ENCODE measurements at regions not wholly inside any gene's neighbourhood (a gene's known extent, or its start where the extent isn't known, plus 50 kb on each side); places are given as distances from the start of the nearest gene placed in this dataset.

DNA sequence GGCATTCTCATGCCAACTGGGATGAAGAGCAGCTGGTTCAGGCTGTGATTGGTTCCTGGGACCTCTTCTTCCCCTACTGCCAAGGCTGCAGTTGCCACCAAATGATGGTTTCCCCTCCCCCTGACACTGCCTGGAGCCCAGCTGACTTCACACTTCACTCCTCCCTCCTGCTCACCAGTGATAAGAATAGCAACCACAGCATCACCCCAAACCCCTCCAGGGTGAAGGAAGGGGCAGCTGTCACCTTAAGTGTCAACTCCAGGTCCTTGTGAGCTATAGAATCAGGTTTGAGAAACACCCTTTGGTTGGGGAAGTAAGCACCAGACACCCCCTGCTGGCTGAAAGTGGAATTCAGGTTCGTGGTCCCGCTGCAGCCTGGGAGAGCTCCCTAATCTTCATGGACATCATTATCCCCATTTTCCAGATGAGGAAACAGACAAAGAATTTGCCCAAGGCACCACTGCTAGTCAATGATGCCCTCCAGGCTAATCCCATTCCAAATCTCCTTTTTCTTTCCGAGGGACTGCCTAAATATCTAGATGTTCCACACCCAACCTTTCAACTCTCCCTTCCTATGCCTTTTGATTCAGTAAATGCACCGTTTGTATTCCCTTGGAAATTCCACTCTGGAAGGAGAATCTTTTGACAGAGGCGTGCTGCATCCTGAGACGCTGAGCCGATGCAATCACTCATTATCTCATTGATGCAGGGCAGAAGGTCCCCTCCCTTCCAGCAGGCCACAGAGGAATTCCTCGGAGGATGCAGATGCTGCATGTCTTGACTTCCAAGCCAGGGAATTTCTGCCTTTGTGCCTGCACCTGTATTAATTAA, 50.6 kb upstream of the UQCRFS1 start:
- TF ChIP-seq, protein P1, sequence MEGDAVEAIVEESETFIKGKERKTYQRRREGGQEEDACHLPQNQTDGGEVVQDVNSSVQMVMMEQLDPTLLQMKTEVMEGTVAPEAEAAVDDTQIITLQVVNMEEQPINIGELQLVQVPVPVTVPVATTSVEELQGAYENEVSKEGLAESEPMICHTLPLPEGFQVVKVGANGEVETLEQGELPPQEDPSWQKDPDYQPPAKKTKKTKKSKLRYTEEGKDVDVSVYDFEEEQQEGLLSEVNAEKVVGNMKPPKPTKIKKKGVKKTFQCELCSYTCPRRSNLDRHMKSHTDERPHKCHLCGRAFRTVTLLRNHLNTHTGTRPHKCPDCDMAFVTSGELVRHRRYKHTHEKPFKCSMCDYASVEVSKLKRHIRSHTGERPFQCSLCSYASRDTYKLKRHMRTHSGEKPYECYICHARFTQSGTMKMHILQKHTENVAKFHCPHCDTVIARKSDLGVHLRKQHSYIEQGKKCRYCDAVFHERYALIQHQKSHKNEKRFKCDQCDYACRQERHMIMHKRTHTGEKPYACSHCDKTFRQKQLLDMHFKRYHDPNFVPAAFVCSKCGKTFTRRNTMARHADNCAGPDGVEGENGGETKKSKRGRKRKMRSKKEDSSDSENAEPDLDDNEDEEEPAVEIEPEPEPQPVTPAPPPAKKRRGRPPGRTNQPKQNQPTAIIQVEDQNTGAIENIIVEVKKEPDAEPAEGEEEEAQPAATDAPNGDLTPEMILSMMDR (IDR thresholded peaks at IDR 0.05): peak; percentile 88
- TF ChIP-seq ZFX (IDR thresholded peaks at IDR 0.05; ENCODE audit: borderline replicate concordance): no peak
- H3K27ac ChIP-seq: no peak overlapping the region

DNA sequence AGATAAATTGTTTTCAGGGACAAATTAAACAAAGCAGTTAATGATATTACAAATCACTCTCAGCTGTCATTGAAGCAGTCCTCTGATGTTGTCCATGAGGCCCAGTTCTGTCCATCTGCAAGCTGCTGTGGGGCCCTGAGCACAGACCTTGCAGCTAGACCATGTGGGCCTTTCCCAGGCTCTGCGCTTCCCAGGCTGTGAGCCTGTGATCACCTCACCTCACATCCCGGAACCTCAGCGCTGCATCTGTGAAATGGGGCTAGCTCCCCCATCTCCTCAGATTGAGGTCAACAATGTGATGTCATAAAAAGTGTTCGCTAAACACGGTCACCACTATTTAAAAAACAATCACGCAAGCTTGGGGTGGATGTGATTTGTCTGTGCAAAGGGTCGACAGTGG, 51.9 kb upstream of the UQCRFS1 start:
- H3K27ac ChIP-seq: no peak overlapping the region
- TF ChIP-seq, protein P1 (IDR thresholded peaks at IDR 0.05): no peak
- TF ChIP-seq ZFX (IDR thresholded peaks at IDR 0.05; ENCODE audit: borderline replicate concordance): no peak

DNA sequence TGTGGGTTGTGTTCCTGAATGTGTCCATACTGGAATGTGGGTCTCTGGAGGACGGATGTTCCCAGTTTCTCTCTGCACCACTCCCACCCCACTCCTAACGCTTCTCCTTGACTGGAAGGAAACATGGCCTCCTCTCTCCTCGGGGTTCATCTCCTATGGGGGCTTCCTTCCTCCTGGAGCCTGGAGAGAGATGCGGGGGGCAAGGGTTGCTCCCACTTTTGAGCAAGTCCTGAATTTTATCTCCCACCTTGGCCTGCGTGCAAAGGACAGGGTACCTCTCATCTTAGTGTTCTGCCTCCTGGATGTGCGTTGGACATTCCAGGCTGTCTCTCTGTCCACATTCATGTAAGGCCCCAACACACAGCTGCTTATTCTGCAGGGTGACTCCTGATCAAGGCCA, 52.5 kb upstream of the UQCRFS1 start:
- TF ChIP-seq, protein P1 (IDR thresholded peaks at IDR 0.05): no peak
- TF ChIP-seq ZFX (IDR thresholded peaks at IDR 0.05; ENCODE audit: borderline replicate concordance): no peak

DNA sequence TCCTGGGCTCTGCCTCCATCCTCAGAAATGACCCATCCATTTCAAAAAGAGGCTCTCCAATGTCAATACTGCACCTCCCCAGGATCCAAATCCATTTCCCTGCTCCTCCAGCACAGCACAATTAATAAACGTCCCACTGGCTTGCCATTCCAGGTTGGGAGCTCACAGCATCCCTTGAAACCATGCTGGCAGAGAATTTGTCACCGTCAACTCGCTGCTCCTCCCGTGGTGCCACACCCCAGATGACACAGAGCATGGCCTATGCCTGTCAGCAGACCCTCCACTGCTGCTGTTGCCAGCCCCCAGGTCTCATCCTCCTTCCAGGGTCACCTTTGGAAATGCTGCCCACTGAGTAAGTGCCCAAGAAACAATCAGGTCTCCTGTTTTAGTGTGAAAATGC, 53.0 kb upstream of the UQCRFS1 start:
- TF ChIP-seq ZFX (IDR thresholded peaks at IDR 0.05; ENCODE audit: borderline replicate concordance): no peak
- TF ChIP-seq, protein P1 (IDR thresholded peaks at IDR 0.05): no peak
- H3K27ac ChIP-seq: no peak overlapping the region

More for the DNA sequence above, 52.5 kb upstream of the UQCRFS1 start:
- no peak overlapping the region for H3K27ac ChIP-seq

DNA sequence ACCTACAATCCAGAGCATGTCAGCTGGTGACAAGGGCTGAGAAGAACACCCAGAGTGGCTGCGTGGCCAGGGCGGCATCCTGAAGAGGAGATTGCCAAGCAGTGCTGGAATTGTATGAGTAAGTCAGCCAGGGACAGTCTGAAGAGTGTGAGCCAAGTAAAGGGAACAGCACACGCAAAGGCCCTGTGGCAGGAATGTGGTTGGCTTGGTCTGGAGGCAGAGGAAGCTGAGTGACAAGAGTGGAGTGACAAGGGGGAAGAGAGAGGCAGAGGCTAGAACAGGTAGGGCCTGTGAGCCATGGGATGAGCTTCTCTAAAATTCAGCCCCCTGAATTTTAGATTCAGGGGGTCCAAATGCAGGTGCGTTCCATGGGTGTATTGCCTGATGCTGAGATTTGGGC, 53.7 kb upstream of the UQCRFS1 start:
- TF ChIP-seq, protein P1 (IDR thresholded peaks at IDR 0.05): no peak
- no peak for TF ChIP-seq ZFX (IDR thresholded peaks at IDR 0.05; ENCODE audit: borderline replicate concordance)
- no peak overlapping the region for H3K27ac ChIP-seq

DNA sequence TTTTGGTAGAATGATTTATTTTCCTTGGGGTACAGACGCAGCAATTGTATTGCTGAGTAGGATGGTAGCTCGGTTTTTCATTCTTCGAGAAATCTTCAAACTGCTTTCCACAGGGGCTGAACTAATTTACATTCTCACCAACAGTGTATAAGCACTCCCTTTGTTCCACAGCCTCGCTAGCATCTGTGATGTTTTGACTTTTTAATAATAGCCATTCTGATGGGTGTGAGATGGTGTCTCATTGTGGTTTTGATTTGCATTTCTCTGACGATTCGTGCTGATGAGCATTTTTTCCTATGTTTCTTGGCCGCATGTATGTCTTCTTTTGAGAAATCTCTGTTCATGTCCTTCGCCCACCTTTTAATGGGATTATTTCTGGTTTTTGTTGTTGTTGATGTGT, 54.8 kb upstream of the UQCRFS1 start:
- TF ChIP-seq, protein P1 (IDR thresholded peaks at IDR 0.05): no peak
- no peak for TF ChIP-seq ZFX (IDR thresholded peaks at IDR 0.05; ENCODE audit: borderline replicate concordance)
- H3K27ac ChIP-seq: no peak overlapping the region

DNA sequence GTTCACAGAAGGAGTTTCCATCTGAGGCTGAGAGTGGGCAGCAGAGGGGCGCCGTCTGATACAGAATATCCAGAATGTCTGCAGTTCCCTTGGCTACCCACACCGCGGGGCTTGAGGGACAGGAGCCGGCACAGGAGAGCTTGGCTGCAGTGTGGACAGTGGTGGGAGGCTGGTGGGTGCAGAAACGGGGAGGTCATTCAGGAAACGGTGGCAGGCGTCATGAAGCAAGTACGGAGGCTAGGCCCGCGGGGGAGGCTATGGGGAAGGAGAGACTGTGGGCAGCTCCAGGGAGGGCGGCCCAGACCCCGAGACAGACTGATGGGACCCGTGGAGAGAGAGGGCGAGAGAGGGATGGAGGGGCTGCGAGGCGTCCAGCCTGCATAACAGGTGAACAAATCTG, 55.2 kb upstream of the UQCRFS1 start:
- TF ChIP-seq, protein P1 (IDR thresholded peaks at IDR 0.05): no peak
- TF ChIP-seq ZFX (IDR thresholded peaks at IDR 0.05; ENCODE audit: borderline replicate concordance): no peak
- H3K27ac ChIP-seq: no peak overlapping the region

All from 22Rv1 (cell line).